Natural killer cell (primary cell): ENCODE measurements at regions not wholly inside any gene's neighbourhood (a gene's known extent, or its start where the extent isn't known, plus 50 kb on each side); places are given as distances from the start of the nearest gene placed in this dataset.

Source experiments
- ATAC-seq, 3 donors: fragments of 150-1000 bp in 2 of 3; fragments of 200-7000 bp in 1 of 3; cut with Tn5 transposase; 1 replicate in 1 of 3; 2 replicates in 2 of 3; pipeline ENCODE4 v1.10.0; 2021; ENCODE audit warnings: mild to moderate bottlenecking in 2 of 3, moderate library complexity in 2 of 3
- DNase-seq, 2 donors: peaks; one replicate each; pipeline versions ENCODE4 v3.0.0 to v3.0.0-alpha.2; 2013 to 2021; ENCODE audit warnings: mixed read lengths in 1 of 2
- H3K27ac ChIP-seq: one replicate; pipeline ENCODE4 v1.5.1; 2013; ENCODE audit warnings: mild to moderate bottlenecking, low read length
- H3K27me3 ChIP-seq: one replicate; pipeline ENCODE4 v1.6.1; 2013; ENCODE audit warnings: low read length; ENCODE audit not compliant: control insufficient read depth, insufficient read depth
- H3K36me3 ChIP-seq: one replicate; pipeline ENCODE4 v1.6.1; 2013; ENCODE audit warnings: low read length; ENCODE audit not compliant: control insufficient read depth, insufficient read depth
- H3K4me1 ChIP-seq: one replicate; pipeline ENCODE4 v1.6.1; 2013; ENCODE audit warnings: low read length; ENCODE audit not compliant: control insufficient read depth, insufficient read depth
- H3K4me3 ChIP-seq: one replicate; pipeline ENCODE4 v1.5.1; 2013; ENCODE audit warnings: low read length
- H3K9me3 ChIP-seq: one replicate; pipeline ENCODE4 v1.6.1; 2013; ENCODE audit warnings: low read length; ENCODE audit not compliant: control insufficient read depth, insufficient read depth
- H3K27ac Mint-ChIP-seq, 2 donors: one replicate each; pipeline ENCODE4 v1.8.0; 2022; ENCODE audit warnings: mild to moderate bottlenecking in 2 of 2, mixed read lengths in 2 of 2, moderate library complexity in 1 of 2
- H3K27me3 Mint-ChIP-seq, 2 donors: one replicate each; pipeline ENCODE4 v1.8.0; 2022; ENCODE audit warnings: low read depth in 2 of 2, mixed read lengths in 2 of 2
- H3K36me3 Mint-ChIP-seq: one replicate; pipeline ENCODE4 v1.8.0; 2022; ENCODE audit warnings: mixed read lengths
- H3K4me1 Mint-ChIP-seq, 2 donors: one replicate each; pipeline ENCODE4 v1.8.0; 2022; ENCODE audit warnings: mixed read lengths in 2 of 2
- H3K4me3 Mint-ChIP-seq: one replicate; pipeline ENCODE4 v1.8.0; 2022; ENCODE audit warnings: mild to moderate bottlenecking, moderate library complexity, mixed read lengths
- H3K9me3 Mint-ChIP-seq, 2 donors: one replicate each; pipeline ENCODE4 v1.8.0; 2022; ENCODE audit warnings: mixed read lengths in 2 of 2
- CTCF ChIP-seq: fragments of 200-600 bp; IDR thresholded peaks from one replicate; pipeline ENCODE4 v1.8.0; 2022; ENCODE audit warnings: antibody characterized with exemption
- WGBS: methylation state at CpG from one replicate; pipeline ENCODE4 v1.1.7; 2013; ENCODE audit warnings: missing lambda C conversion rate; ENCODE audit not compliant: insufficient coverage; 5-methylcytosine and 5-hydroxymethylcytosine counted together
- intact Hi-C: fragments of 100-400 bp; cut with micrococcal nuclease; formaldehyde crosslinking; loops from one replicate; pipeline ENCODE4 v1.14.2; 2022

DNA sequence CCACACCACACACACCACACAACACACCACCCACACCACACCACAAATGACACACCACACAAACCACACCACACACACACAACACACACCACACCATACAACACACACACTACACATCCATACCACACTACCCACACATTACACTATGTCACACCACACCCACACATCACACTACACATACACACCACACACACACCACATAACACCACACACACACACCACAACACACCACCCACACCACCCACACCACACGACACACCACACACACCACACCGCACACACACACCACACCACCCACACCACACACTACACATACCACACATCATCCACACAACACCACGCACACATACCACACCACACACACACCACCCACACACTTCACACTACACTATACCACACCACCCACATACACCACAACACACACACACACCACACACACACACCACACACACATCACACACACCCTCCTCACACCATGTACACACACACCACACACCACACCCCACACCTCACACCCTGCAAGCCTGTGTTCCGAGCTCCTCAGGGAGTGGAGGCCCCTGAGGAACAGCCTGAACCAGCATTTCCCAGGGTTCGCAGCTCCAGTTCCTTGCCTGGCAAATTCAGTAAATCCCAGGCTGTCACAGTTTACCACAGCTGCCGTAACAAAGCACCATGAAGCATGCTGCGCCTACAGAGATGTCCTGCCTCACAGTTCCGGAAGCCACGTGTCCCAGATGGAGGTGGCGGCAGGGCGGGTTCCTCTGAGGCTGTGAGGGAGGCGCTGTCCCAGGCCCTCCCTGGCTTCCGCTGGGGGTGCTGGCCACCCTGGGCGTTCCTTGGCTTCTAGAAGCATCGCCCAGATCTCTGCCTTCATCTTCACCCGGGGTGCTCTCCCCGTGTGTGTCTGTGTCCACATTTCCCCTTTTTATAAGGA, 69.8 kb upstream of the ATP5PO start:
- Histone ChIP-seq H3K9me3 (no peaks in the 10 kb centered on the region), H3K27ac (no peak overlapping the region), H3K27me3 (no peaks in the 10 kb centered on the region), H3K4me3 (no peak overlapping the region), H3K36me3 (no peaks in the 10 kb centered on the region), H3K4me1 (peaks cover 10% of the 10 kb centered on the region)
- Mint-ChIP-seq H3K27ac (peak overlapping the region in 1 of 2 donors; percentile 88), H3K4me3 (no peak overlapping the region), H3K36me3 (no peaks in the 10 kb centered on the region), H3K27me3 (peaks cover 0 to 4% of the 10 kb centered on the region in 2 donors), H3K4me1 (peaks cover 28 to 52% of the 10 kb centered on the region in 2 donors), H3K9me3 (peaks cover 0 to 5% of the 10 kb centered on the region in 2 donors)
- ATAC-seq (peak in 2 of 3 donors; percentile 31 to 36), DNase-seq (no peak)
- intact Hi-C loops, result no loop called here
- no peak for TF ChIP-seq CTCF
- 70% methylated on average over 17 of the region's 17 CpGs for WGBS

- Mint-ChIP-seq H3K9me3 (peaks cover 0 to 5% of the 10 kb centered on the region in 2 donors), H3K4me1 (peaks cover 28 to 52% of the 10 kb centered on the region in 2 donors), H3K27ac (peak overlapping the region in 1 of 2 donors; percentile 88), H3K4me3 (no peak overlapping the region), H3K27me3 (peaks cover 0 to 4% of the 10 kb centered on the region in 2 donors), H3K36me3 (no peaks in the 10 kb centered on the region)
- no peak for TF ChIP-seq CTCF
- WGBS, result 91% methylated on average over 13 of the region's 13 CpGs
- Histone ChIP-seq H3K4me1 (peaks cover 10% of the 10 kb centered on the region), H3K36me3 (no peaks in the 10 kb centered on the region), H3K27me3 (no peaks in the 10 kb centered on the region), H3K4me3 (no peak overlapping the region), H3K27ac (no peak overlapping the region), H3K9me3 (no peaks in the 10 kb centered on the region)
- intact Hi-C loops, result no loop called here
- DNase-seq, result no peak
- ATAC-seq, result no peak
Observed at GRCh38 chr21:33984021-33984481, 68.4 kb upstream of the ATP5PO start.

GRCh38 chr21:33981391-33982101, 65.9 kb upstream of the ATP5PO start:
- no peaks in the 10 kb centered on the region for H3K9me3 ChIP-seq
- Mint-ChIP-seq H3K4me3 (no peak overlapping the region), H3K4me1 (peaks cover 45 to 61% of the 10 kb centered on the region in 2 donors), H3K36me3 (no peaks in the 10 kb centered on the region), H3K9me3 (peaks cover 0 to 5% of the 10 kb centered on the region in 2 donors), H3K27me3 (peaks cover 0 to 4% of the 10 kb centered on the region in 2 donors), H3K27ac (peak overlapping the region in 1 of 2 donors; percentile 47)
- intact Hi-C loops, result no loop called here
- H3K4me3 ChIP-seq, result no peak overlapping the region
- peaks cover 26% of the 10 kb centered on the region for H3K4me1 ChIP-seq
- TF ChIP-seq CTCF, result no peak
- no peak for DNase-seq
- WGBS, result 77% methylated on average over 9 of the region's 10 CpGs
- no peaks in the 10 kb centered on the region for H3K36me3 ChIP-seq
- H3K27ac ChIP-seq, result no peak overlapping the region
- no peak for ATAC-seq
- H3K27me3 ChIP-seq, result no peaks in the 10 kb centered on the region
